ENCODE measurements at regions not wholly inside any gene's neighbourhood (a gene's known extent, or its start where the extent isn't known, plus 50 kb on each side); places are given as distances from the start of the nearest gene placed in this dataset.

DNA sequence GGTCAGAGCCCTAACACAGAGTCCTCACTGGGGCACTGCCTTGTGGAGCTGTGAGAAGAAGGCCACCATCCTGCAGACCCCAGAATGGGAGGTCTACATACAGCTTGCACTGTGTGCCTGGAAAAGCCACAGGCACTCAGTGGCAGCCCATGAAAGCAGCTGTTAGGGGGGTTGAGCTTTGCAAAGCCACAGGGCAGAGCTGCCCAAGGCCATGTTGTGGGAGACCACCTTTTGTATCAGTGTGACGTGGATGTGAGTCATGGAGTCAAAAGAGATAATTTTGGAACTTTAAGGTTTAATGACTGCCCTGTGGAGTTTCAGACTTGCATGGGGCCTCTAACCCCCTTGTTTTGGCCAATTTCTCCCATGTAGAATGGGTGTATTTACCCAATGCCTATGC is 52.9 kb upstream of the TPRG1 start:
- no peak for DNase-seq

DNA sequence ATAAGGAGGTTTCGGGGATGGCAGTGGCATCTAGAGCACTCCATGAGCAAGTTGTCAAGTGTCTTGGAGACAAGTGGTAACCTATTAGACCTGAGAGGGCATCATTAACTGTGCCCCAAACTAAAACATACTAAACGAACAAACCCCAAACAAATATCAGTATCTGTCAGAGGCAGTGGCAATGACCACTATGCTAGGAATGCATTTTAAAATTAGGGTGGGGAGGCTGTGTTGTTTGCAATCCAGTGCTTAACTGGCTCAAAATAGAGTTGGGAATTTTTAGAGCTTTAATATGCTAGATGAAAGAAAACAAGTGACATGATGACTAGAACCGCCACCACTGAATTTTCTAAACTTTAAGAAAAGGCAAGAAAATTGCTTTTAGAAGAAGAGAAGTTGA is 51.8 kb upstream of the TPRG1 start:
- DNase-seq, result no peak

GRCh38 chr3:189121092-189121491 is 50.7 kb upstream of the TPRG1 start:
- peak; percentile 64 for DNase-seq

Measured in CD4-positive, alpha-beta T cell treated with Interleukin-10 for 1 hour (primary cell).